HCT116 (cell line): ENCODE measurements at regions not wholly inside any gene's neighbourhood (a gene's known extent, or its start where the extent isn't known, plus 50 kb on each side); places are given as distances from the start of the nearest gene placed in this dataset.
"Not testable (repeated sequence)": the region's sequence is repeated elsewhere in the genome, so short reads cannot be mapped to it uniquely, and the experiment has no call there.

Experiments
- CEBPB ChIP-seq: IDR thresholded peaks from 2 replicates; pipeline ENCODE4 v1.6.1; 2012; ENCODE audit warnings: low read depth
- ELF1 ChIP-seq: IDR thresholded peaks from 2 replicates; pipeline ENCODE4 v1.6.1; 2012; ENCODE audit warnings: low read depth, borderline replicate concordance
- EZH2 ChIP-seq: fragments of 200-600 bp; sonication (generic); IDR thresholded peaks from 2 replicates; pipeline ENCODE4 v1.6.1; 2017; ENCODE audit warnings: antibody characterized with exemption, mixed run types
- EZH2phosphoT487 ChIP-seq: fragments of 200-600 bp; IDR thresholded peaks from 2 replicates; pipeline ENCODE4 v1.6.1; 2018; ENCODE audit warnings: antibody characterized with exemption, borderline replicate concordance
- POLR2A ChIP-seq: IDR thresholded peaks from 2 replicates; pipeline ENCODE4 v1.7.0; 2011; ENCODE audit warnings: borderline replicate concordance; ENCODE audit not compliant: insufficient read depth, insufficient read length; ENCODE audit errors: extremely low read depth
- POLR2AphosphoS5 ChIP-seq: IDR thresholded peaks from 2 replicates; pipeline ENCODE4 v1.6.1; 2011; ENCODE audit warnings: mild to moderate bottlenecking, low read depth, low read length, moderate library complexity
- RAD21 ChIP-seq: IDR thresholded peaks from 2 replicates; pipeline ENCODE4 v1.6.1; 2012; ENCODE audit warnings: low read depth, mild to moderate bottlenecking
- SIN3A ChIP-seq: IDR thresholded peaks from 2 replicates; pipeline ENCODE4 v1.6.1; 2012; ENCODE audit warnings: low read depth
- ZNF274 ChIP-seq: fragments of 200-500 bp; sonication (Bioruptor generic); IDR thresholded peaks from 2 replicates; pipeline ENCODE4 v1.6.1; 2014; ENCODE audit warnings: mild to moderate bottlenecking, low read depth, low read length, inconsistent platforms
- TF ChIP-seq, protein P1 (sequence below), 3 experiments: fragments of 200-600 bp in 1 of 3; sonication (generic) in 1 of 3; IDR thresholded peaks in 2 of 3; conservative IDR thresholded peaks in 1 of 3; 2 replicates each; pipeline ENCODE4 v1.5.1; 2012 to 2017; ENCODE audit warnings: low read depth in 2 of 3, low read length in 2 of 3, antibody characterized with exemption in 1 of 3, borderline replicate concordance in 1 of 3, control low read depth in 1 of 3, mild to moderate bottlenecking in 1 of 3, mixed read lengths in 1 of 3, mixed run types in 1 of 3, moderate library complexity in 1 of 3; ENCODE audit not compliant: insufficient read depth in 1 of 3

GRCh38 chr2:179365561-179365960 is 100.9 kb upstream of the SESTD1 start:
- TF ChIP-seq, protein P1, sequence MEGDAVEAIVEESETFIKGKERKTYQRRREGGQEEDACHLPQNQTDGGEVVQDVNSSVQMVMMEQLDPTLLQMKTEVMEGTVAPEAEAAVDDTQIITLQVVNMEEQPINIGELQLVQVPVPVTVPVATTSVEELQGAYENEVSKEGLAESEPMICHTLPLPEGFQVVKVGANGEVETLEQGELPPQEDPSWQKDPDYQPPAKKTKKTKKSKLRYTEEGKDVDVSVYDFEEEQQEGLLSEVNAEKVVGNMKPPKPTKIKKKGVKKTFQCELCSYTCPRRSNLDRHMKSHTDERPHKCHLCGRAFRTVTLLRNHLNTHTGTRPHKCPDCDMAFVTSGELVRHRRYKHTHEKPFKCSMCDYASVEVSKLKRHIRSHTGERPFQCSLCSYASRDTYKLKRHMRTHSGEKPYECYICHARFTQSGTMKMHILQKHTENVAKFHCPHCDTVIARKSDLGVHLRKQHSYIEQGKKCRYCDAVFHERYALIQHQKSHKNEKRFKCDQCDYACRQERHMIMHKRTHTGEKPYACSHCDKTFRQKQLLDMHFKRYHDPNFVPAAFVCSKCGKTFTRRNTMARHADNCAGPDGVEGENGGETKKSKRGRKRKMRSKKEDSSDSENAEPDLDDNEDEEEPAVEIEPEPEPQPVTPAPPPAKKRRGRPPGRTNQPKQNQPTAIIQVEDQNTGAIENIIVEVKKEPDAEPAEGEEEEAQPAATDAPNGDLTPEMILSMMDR (IDR thresholded peaks at IDR 0.05 in 2 of 3, conservative IDR thresholded peaks at IDR 0.05 in 1 of 3; ENCODE audit: borderline replicate concordance in 1 of 3, insufficient read depth in 1 of 3, low read depth in 2 of 3, low read length in 2 of 3) = not testable (repeated sequence)
- not testable (repeated sequence) for TF ChIP-seq EZH2phosphoT487, ELF1, SIN3A, EZH2, RAD21, POLR2A, ZNF274, POLR2AphosphoS5, CEBPB
